Activated CD8-positive, alpha-beta memory T cell treated with anti-CD3 and anti-CD28 coated beads, Interleukin-2, amount 10 ng/mL, durations not matched to agents 7 days and 5 days (primary cell): ENCODE measurements at regions not wholly inside any gene's neighbourhood (a gene's known extent, or its start where the extent isn't known, plus 50 kb on each side); places are given as distances from the start of the nearest gene placed in this dataset.

Experiments used
- ATAC-seq: fragments of 150-1000 bp; cut with Tn5 transposase; one replicate; pipeline ENCODE4 v1.10.0; 2021; ENCODE audit warnings: moderate library complexity
- CTCF ChIA-PET: fragments of 350-600 bp; sonication (Branson Sonifier 250); formaldehyde crosslinking; loops from one replicate; lab custom pipeline; 2021; ENCODE audit warnings: antibody characterized with exemption; lab: Charles Lee
- DNase-seq: peaks from one replicate; pipeline ENCODE4 v3.0.0-alpha.2; 2020
- H3K27ac Mint-ChIP-seq: one replicate; pipeline ENCODE4 v1.8.0; 2021; ENCODE audit warnings: mild to moderate bottlenecking, mixed read lengths
- H3K27me3 Mint-ChIP-seq: one replicate; pipeline ENCODE4 v1.8.0; 2021; ENCODE audit warnings: mixed read lengths
- H3K36me3 Mint-ChIP-seq: one replicate; pipeline ENCODE4 v1.8.0; 2021; ENCODE audit warnings: mild to moderate bottlenecking, mixed read lengths
- H3K4me1 Mint-ChIP-seq: one replicate; pipeline ENCODE4 v1.8.0; 2021; ENCODE audit warnings: mixed read lengths
- H3K4me3 Mint-ChIP-seq: one replicate; pipeline ENCODE4 v1.8.0; 2021; ENCODE audit warnings: mild to moderate bottlenecking, moderate library complexity, mixed read lengths
- H3K9me3 Mint-ChIP-seq: one replicate; pipeline ENCODE4 v1.8.0; 2022; ENCODE audit warnings: low read depth, mixed read lengths

GRCh38 chr2:43035922-43036321, 190.5 kb downstream of the ZFP36L2 start:
- H3K36me3 Mint-ChIP-seq = no peaks in the 10 kb centered on the region
- ATAC-seq = no peak
- no peak for DNase-seq
- H3K4me3 Mint-ChIP-seq = no peak overlapping the region
- H3K27ac Mint-ChIP-seq = no peak overlapping the region
- H3K27me3 Mint-ChIP-seq = peaks cover 17% of the 10 kb centered on the region
- CTCF ChIA-PET = no interaction called here
- H3K4me1 Mint-ChIP-seq = peaks cover 6% of the 10 kb centered on the region
- H3K9me3 Mint-ChIP-seq = no peaks in the 10 kb centered on the region

- H3K4me3 Mint-ChIP-seq = no peak overlapping the region
- DNase-seq (no peak), ATAC-seq (no peak)
- no peaks in the 10 kb centered on the region for H3K36me3 Mint-ChIP-seq
- no peak overlapping the region for H3K27ac Mint-ChIP-seq
- peaks cover 2% of the 10 kb centered on the region for H3K4me1 Mint-ChIP-seq
- no peaks in the 10 kb centered on the region for H3K9me3 Mint-ChIP-seq
- CTCF ChIA-PET = no interaction called here
- peaks cover 12% of the 10 kb centered on the region for H3K27me3 Mint-ChIP-seq
These were observed 191.5 kb downstream of the ZFP36L2 start for GRCh38 chr2:43034921-43035320.

DNA sequence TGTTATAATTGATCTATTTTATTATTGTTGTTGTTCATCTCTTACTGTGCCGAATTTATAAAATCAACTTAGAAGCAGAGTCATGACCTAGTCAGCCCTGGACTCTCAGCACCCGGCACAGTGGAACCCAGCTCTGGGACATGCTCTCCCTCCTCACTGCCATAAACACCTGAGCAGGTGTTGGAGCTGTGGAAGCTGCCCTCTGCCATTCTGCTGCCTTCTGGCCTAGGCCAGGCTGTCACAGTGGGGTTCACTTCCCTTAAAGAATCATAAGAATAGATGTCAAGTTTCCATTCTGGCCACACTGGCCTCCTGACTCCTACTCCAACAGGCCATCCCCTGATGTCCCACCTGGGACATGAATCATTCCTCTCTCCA, 192.2 kb downstream of the ZFP36L2 start:
- H3K9me3 Mint-ChIP-seq = no peaks in the 10 kb centered on the region

DNA sequence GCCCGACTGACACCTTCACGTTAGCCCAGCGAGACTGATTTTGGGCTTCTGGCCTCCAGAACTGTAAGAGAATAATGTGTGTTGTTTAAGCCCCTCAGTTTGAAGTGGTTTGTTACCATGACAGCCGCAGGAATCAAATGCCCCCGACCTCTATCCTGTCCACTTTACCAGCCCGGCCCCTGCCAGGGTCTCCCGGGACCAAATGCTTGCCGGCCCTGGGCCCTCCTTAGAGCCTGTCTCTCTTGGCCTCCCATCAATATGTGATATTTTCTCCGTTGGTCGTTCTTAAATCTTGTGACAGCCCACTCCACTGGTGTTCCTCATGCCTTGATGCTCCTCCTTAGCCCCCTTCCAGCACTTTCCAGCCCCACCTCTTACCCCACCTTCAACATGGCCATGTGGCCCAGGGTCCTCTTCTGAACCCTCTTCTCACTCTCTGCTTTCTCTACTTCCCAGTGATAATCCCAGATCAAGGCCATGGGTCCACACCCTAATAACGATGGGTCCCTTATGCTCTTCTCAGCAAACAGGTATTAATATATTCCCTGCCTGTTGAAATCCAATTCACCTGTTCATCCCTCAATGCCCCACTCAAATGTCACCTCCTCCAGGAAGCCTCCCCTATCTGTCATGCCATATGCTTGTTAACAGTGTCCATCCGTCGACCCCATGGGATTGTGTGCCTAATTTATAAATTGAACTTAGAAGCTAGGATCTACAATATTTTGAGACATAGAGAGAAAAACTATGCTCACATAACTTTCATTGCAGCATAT, 192.8 kb downstream of the ZFP36L2 start:
- no peak overlapping the region for H3K4me3 Mint-ChIP-seq
- ATAC-seq = no peak
- no peak for DNase-seq
- no peaks in the 10 kb centered on the region for H3K9me3 Mint-ChIP-seq
- no peak overlapping the region for H3K27ac Mint-ChIP-seq
- H3K27me3 Mint-ChIP-seq = peaks cover 3% of the 10 kb centered on the region
- H3K36me3 Mint-ChIP-seq = no peaks in the 10 kb centered on the region
- CTCF ChIA-PET = no interaction called here
- H3K4me1 Mint-ChIP-seq = peaks cover 2% of the 10 kb centered on the region

More for the DNA sequence above, 192.2 kb downstream of the ZFP36L2 start:
- CTCF ChIA-PET = no interaction called here
- H3K27me3 Mint-ChIP-seq = peaks cover 8% of the 10 kb centered on the region
- H3K36me3 Mint-ChIP-seq = no peaks in the 10 kb centered on the region
- no peak overlapping the region for H3K4me3 Mint-ChIP-seq
- DNase-seq (no peak), ATAC-seq (no peak)
- H3K4me1 Mint-ChIP-seq = peaks cover 2% of the 10 kb centered on the region
- H3K27ac Mint-ChIP-seq = no peak overlapping the region

- Mint-ChIP-seq H3K27me3 (peaks cover 3% of the 10 kb centered on the region), H3K36me3 (no peaks in the 10 kb centered on the region), H3K9me3 (no peaks in the 10 kb centered on the region), H3K4me1 (peaks cover 2% of the 10 kb centered on the region), H3K4me3 (no peak overlapping the region), H3K27ac (no peak overlapping the region)
- CTCF ChIA-PET = no interaction called here
- no peak for DNase-seq
- ATAC-seq = no peak
These were observed 193.5 kb downstream of the ZFP36L2 start for GRCh38 chr2:43033016-43033270.

DNA sequence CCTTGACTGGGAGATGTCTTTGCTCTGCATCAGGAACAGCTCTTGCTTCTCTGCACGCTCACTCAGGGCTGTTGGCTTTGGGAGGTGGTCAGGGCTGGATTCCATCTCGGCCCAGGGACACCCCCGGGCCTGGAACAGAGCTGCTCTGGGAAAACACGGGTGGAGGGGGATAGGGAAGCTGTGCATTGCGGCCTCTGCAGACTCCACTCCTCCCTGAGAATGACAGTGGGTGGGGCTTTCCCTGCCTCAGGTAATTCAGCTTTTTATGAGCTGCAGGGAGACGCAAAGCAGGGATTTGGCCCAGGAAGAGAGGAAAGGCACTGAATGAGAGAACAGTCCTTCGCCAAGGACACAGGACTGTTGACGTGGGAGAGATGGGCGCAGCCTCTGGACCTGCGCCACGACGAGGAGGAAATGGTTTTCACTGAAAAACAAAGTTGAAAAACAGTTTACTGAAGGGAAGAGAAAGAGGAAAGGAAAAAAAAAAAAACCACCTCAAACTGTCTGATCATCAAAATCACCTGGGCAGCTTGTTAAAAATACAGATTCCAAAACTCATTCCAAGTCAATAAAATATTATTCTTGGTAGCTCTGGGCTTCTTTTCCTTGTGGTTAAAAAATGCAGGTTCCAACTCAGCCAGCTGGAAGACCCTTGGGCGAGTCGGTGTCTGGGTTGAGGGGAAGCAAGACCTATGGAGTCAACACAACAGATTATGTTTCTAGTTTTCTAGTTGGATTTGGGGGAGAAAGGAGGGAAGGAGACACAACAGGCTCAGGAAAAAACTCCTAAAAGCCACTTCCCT, 194.0 kb downstream of the ZFP36L2 start:
- Mint-ChIP-seq H3K4me3 (no peak overlapping the region), H3K36me3 (no peaks in the 10 kb centered on the region), H3K9me3 (no peaks in the 10 kb centered on the region), H3K27ac (no peak overlapping the region), H3K4me1 (peaks cover 2% of the 10 kb centered on the region), H3K27me3 (peaks cover 3% of the 10 kb centered on the region)
- CTCF ChIA-PET = no interaction called here
- no peak for DNase-seq
- no peak for ATAC-seq

DNA sequence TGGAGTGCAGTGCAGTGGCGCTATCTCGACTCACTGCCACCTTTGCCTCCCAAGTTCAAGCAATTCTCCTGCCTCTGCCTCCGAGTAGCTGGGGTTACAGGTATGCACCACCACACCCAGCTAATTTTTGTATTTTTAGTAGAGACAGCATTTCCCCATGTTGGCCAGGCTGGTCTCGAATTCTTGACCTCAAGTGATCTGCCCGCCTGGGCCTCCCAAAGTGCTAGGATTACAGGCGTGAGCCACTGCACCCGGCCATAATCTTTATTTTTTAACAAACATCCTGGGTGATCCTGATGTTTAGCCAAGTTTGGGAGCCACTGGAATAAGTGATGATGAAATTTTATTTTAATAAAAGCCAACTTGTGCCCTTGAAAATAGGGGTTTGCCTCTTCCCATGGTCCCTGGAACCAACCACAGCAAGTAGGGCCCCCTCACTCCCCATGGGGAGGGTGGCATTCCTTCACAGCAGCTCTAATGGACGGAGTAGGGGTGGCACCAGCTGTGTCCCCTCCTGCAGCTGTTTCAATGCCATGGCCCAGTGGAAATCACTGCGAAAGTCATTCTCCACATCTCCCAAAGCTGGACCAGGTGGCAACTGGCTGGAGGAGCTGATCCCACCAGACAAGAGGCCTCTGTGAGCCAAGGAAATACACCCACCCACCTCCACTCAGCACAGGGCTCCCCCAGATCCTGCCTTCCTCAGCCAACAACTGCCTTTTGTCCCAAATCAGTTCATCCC, 194.8 kb downstream of the ZFP36L2 start:
- no peak for ATAC-seq
- Mint-ChIP-seq H3K36me3 (no peaks in the 10 kb centered on the region), H3K4me1 (peaks cover 2% of the 10 kb centered on the region), H3K4me3 (no peak overlapping the region), H3K9me3 (no peaks in the 10 kb centered on the region), H3K27ac (no peak overlapping the region), H3K27me3 (peaks cover 3% of the 10 kb centered on the region)
- DNase-seq = no peak
- CTCF ChIA-PET = interaction anchor here (0.9 kb wide), 1 partner anchor 16 kb away, joined by 3 read pairs; no protein-coding TSS in a partner anchor

- ATAC-seq (no peak), DNase-seq (no peak)
- Mint-ChIP-seq H3K27me3 (peaks cover 3% of the 10 kb centered on the region), H3K36me3 (no peaks in the 10 kb centered on the region), H3K4me3 (no peak overlapping the region), H3K27ac (no peak overlapping the region), H3K9me3 (no peaks in the 10 kb centered on the region), H3K4me1 (peaks cover 2% of the 10 kb centered on the region)
- CTCF ChIA-PET = interaction anchor here (0.9 kb wide), 1 partner anchor 15 kb away, joined by 3 read pairs; no protein-coding TSS in a partner anchor
These were observed 195.7 kb downstream of the ZFP36L2 start for GRCh38 chr2:43030551-43031307.

GRCh38 chr2:43029186-43029585, 197.2 kb downstream of the ZFP36L2 start:
- Mint-ChIP-seq H3K9me3 (no peaks in the 10 kb centered on the region), H3K27me3 (peaks cover 3% of the 10 kb centered on the region), H3K27ac (no peak overlapping the region), H3K36me3 (no peaks in the 10 kb centered on the region), H3K4me1 (peaks cover 4% of the 10 kb centered on the region), H3K4me3 (no peak overlapping the region)
- no peak for DNase-seq
- CTCF ChIA-PET = no interaction called here
- no peak for ATAC-seq

DNA sequence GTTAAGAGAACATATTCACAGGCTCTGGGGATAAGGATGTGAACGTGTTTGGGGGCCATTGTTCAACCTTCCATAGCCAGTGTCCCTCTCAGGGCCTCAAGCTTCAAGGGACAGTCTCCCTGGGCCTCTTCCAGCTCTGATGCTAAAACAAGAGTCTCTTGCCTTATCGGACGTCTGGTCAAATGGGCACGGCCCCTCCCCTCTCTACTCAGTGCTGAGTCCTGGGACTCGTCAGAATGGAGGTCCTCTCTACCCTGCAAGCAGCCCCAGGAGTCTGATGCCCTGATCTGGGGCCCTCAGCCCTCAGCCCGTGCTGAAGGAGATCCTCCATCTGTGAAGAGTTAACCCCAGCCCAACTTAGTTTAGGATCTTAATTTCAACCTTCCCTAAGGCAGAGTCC, 198.2 kb downstream of the ZFP36L2 start:
- CTCF ChIA-PET = no interaction called here
- Mint-ChIP-seq H3K4me3 (no peak overlapping the region), H3K27ac (no peak overlapping the region), H3K4me1 (peaks cover 4% of the 10 kb centered on the region), H3K27me3 (peaks cover 3% of the 10 kb centered on the region), H3K36me3 (no peaks in the 10 kb centered on the region), H3K9me3 (no peaks in the 10 kb centered on the region)
- ATAC-seq (no peak), DNase-seq (no peak)

GRCh38 chr2:43027097-43027873, 199.1 kb downstream of the ZFP36L2 start:
- H3K36me3 Mint-ChIP-seq = no peaks in the 10 kb centered on the region
- peaks cover 2% of the 10 kb centered on the region for H3K4me1 Mint-ChIP-seq
- peaks cover 3% of the 10 kb centered on the region for H3K9me3 Mint-ChIP-seq
- CTCF ChIA-PET = interaction anchor here (1.0 kb wide), 1 partner anchor 202 kb away, joined by 3 read pairs; no protein-coding TSS in a partner anchor
- H3K27ac Mint-ChIP-seq = no peak overlapping the region
- no peak overlapping the region for H3K4me3 Mint-ChIP-seq
- DNase-seq = no peak
- H3K27me3 Mint-ChIP-seq = peaks cover 2% of the 10 kb centered on the region
- no peak for ATAC-seq

- H3K36me3 Mint-ChIP-seq = no peaks in the 10 kb centered on the region
- H3K27me3 Mint-ChIP-seq = no peaks in the 10 kb centered on the region
- CTCF ChIA-PET = interaction anchor here (1.0 to 1.3 kb wide), 2 partner anchors 52 to 203 kb away, joined by 3 read pairs; no protein-coding TSS in a partner anchor
- no peak overlapping the region for H3K4me3 Mint-ChIP-seq
- H3K27ac Mint-ChIP-seq = no peak overlapping the region
- DNase-seq (no peak), ATAC-seq (no peak)
- peaks cover 2% of the 10 kb centered on the region for H3K4me1 Mint-ChIP-seq
- peaks cover 3% of the 10 kb centered on the region for H3K9me3 Mint-ChIP-seq
These were observed 199.8 kb downstream of the ZFP36L2 start for GRCh38 chr2:43026426-43027096.
